ENCODE measurements at regions not wholly inside any gene's neighbourhood (a gene's known extent, or its start where the extent isn't known, plus 50 kb on each side); places are given as distances from the start of the nearest gene placed in this dataset.

GRCh38 chr10:117936566-117936965, 110.2 kb downstream of the RAB11FIP2 start:
- TF ChIP-seq POLR2AphosphoS5 (IDR thresholded peaks at IDR 0.05; ENCODE audit: borderline replicate concordance, low read depth, low read length) (no peak), EZH2 (IDR thresholded peaks at IDR 0.05) (no peak), FOXP2 (optimal IDR thresholded peaks at IDR 0.05; ENCODE audit: control extremely low read depth, extremely low read length, insufficient read depth) (no peak)
